PC-3 (cell line): ENCODE measurements at regions not wholly inside any gene's neighbourhood (a gene's known extent, or its start where the extent isn't known, plus 50 kb on each side); places are given as distances from the start of the nearest gene placed in this dataset.

Experiments used
- CTCF ChIP-seq: fragments of 300-600 bp; sonication (generic); conservative IDR thresholded peaks from 2 replicates; pipeline ENCODE4 v1.5.1; 2017; ENCODE audit warnings: antibody characterized with exemption, low read depth, mild to moderate bottlenecking, low read length
- EZH2 ChIP-seq: fragments of 300-600 bp; sonication (generic); IDR thresholded peaks from one replicate; pipeline ENCODE4 v1.6.1; 2017; ENCODE audit warnings: antibody characterized with exemption, mild to moderate bottlenecking, low read length; ENCODE audit not compliant: unreplicated experiment
- EZH2phosphoT487 ChIP-seq: fragments of 300-600 bp; sonication (generic); IDR thresholded peaks from 2 replicates; pipeline ENCODE4 v1.6.1; 2018; ENCODE audit warnings: mild to moderate bottlenecking, antibody characterized with exemption, low read length, borderline replicate concordance

- TF ChIP-seq CTCF (no peak), EZH2phosphoT487 (no peak), EZH2 (no peak)
These were observed 387.8 kb upstream of the LARGE1 start for GRCh38 chr22:34308101-34308500.
